ENCODE measurements at regions not wholly inside any gene's neighbourhood (a gene's known extent, or its start where the extent isn't known, plus 50 kb on each side); places are given as distances from the start of the nearest gene placed in this dataset.
"Not testable (repeated sequence)": the region's sequence is repeated elsewhere in the genome, so short reads cannot be mapped to it uniquely, and the experiment has no call there.

DNA sequence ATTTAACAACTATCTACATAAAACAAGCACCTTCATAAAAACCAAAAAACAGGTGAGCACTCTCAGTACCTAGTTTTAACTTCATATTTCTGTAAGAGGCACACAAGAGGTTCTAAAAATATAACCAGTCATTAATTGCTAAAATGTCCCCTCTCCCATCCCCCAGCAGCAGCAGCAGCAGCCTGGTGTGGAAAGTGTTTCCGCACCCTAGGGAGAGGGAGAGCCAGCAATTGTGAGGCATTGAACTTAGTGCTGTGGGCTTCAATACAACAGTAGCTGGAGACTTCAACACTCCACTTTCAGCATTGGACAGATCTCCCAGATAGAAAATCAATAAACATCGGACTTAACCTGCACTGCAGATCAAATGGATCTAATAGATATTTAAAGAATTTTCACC lies 1158.5 kb downstream of the JRKL start:
- no peak for DNase-seq
- Histone ChIP-seq H3K9me3 (no peaks in the 10 kb centered on the region), H3K27me3 (no peaks in the 10 kb centered on the region), H3K36me3 (no peaks in the 10 kb centered on the region), H3K4me3 (no peak overlapping the region)

DNA sequence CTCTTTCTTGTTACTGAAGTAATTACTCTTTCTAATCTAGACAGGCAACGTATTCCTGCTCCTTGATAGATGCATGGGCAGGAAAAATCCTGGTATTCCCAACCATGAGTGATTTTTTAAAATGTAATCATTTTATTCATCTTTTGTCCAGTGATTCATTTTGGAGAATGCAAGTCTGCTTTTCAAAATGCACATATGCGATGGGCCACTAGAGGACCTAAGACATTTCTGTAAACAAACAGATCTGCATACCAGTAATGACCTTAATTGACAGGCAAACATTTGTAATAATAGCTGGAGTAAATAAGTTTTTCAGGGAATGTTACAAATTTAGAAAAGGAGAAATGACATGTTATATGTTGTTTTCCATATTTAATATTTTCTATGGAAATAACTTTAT lies 1167.6 kb downstream of the JRKL start:
- Histone ChIP-seq H3K4me3 (no peak overlapping the region), H3K9me3 (no peaks in the 10 kb centered on the region)
- DNase-seq = no peak

DNA sequence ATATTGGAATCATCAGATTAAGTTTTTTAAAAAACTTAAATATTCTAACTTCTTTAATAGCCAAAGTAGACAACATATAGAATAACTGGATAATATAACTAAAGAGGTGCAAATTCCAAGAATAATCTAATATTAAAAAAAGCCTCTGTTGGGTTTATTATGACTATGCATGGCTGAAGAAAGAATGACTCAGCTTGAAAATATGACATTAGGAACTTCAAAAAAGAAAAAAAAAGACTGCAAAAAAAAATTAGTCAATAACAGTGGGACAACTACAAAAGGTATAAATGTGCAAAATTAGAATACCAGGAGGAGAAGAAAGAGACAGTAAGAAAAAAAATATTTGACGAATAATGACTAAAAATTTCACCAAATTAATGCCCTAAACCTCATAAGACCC lies 1178.0 kb downstream of the JRKL start:
- Histone ChIP-seq H3K27me3 (no peaks in the 10 kb centered on the region), H3K9me3 (no peaks in the 10 kb centered on the region), H3K4me3 (no peak overlapping the region), H3K36me3 (no peaks in the 10 kb centered on the region)
- DNase-seq = no peak

More for the DNA sequence above, 1167.6 kb downstream of the JRKL start:
- Histone ChIP-seq H3K27me3 (no peaks in the 10 kb centered on the region), H3K36me3 (no peaks in the 10 kb centered on the region)

- H3K36me3 ChIP-seq = no peaks in the 10 kb centered on the region
- H3K9me3 ChIP-seq = no peaks in the 10 kb centered on the region
- H3K27me3 ChIP-seq = no peaks in the 10 kb centered on the region
- no peak overlapping the region for H3K4me3 ChIP-seq
- DNase-seq = no peak
These were observed 1180.8 kb downstream of the JRKL start for GRCh38 chr11:97570636-97571035.

DNA sequence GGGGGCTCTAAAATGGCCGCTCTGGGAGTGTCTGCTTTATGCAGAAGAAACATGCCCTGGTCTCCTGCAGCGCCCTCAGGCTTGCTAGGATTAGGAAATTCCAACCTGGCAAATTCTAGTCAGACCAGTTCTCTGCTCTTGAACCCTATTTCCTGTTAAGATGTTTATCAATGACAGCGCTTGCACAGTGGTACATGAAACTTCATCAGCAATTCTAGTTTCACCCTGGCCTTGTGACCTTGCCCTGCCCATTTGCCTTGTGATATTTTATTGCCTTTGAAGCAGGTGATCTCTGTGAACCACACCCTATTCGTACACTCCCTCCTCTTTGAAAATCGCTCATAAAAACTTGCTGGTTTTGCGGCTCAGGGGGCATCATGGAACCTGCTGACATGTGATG lies 1184.0 kb downstream of the JRKL start:
- not testable (repeated sequence) for H3K9me3 ChIP-seq, H3K4me3 ChIP-seq, H3K36me3 ChIP-seq, H3K27me3 ChIP-seq, DNase-seq

- DNase-seq = no peak
- H3K27me3 ChIP-seq = no peaks in the 10 kb centered on the region
- H3K36me3 ChIP-seq = no peaks in the 10 kb centered on the region
- no peaks in the 10 kb centered on the region for H3K9me3 ChIP-seq
- H3K4me3 ChIP-seq = no peak overlapping the region
These were observed 1185.3 kb downstream of the JRKL start for GRCh38 chr11:97574976-97575665.

- H3K36me3 ChIP-seq = no peaks in the 10 kb centered on the region
- no peaks in the 10 kb centered on the region for H3K9me3 ChIP-seq
- H3K4me3 ChIP-seq = no peak overlapping the region
- no peaks in the 10 kb centered on the region for H3K27me3 ChIP-seq
- DNase-seq = no peak
These were observed 1217.6 kb downstream of the JRKL start for GRCh38 chr11:97607291-97608000.

- Histone ChIP-seq H3K9me3 (no peaks in the 10 kb centered on the region), H3K27me3 (no peaks in the 10 kb centered on the region), H3K36me3 (no peaks in the 10 kb centered on the region), H3K4me3 (no peak overlapping the region)
- no peak for DNase-seq
These were observed 1220.2 kb downstream of the JRKL start for GRCh38 chr11:97610000-97610399.

GRCh38 chr11:97610854-97611253 lies 1221.0 kb downstream of the JRKL start:
- DNase-seq = no peak
- H3K9me3 ChIP-seq = no peaks in the 10 kb centered on the region
- no peaks in the 10 kb centered on the region for H3K27me3 ChIP-seq
- no peak overlapping the region for H3K4me3 ChIP-seq
- no peaks in the 10 kb centered on the region for H3K36me3 ChIP-seq

GRCh38 chr11:97611345-97611744 lies 1221.5 kb downstream of the JRKL start:
- H3K4me3 ChIP-seq = no peak overlapping the region
- no peak for DNase-seq
- no peaks in the 10 kb centered on the region for H3K27me3 ChIP-seq
- no peaks in the 10 kb centered on the region for H3K9me3 ChIP-seq
- H3K36me3 ChIP-seq = no peaks in the 10 kb centered on the region

DNA sequence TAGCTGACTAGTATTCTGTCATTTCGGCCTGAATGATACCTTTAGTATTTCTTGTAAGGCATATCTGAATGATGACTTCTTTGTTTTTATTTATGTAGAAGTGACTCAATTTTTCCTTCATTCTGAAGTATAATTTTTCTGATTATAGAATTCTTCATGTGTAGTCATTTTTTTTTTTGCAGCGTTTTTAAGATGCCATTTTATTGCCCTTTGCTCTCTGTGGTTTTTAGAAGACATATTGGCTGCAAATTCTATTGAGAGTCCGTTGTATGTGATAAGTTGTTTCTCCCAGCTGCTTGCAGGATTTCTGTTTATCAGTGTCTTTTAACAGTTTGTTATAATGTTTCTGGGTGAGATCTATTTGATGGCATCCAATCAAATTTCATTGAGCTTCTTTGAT lies 1224.8 kb downstream of the JRKL start:
- no peaks in the 10 kb centered on the region for H3K36me3 ChIP-seq
- no peaks in the 10 kb centered on the region for H3K27me3 ChIP-seq
- no peak for DNase-seq
- no peaks in the 10 kb centered on the region for H3K9me3 ChIP-seq
- no peak overlapping the region for H3K4me3 ChIP-seq

GRCh38 chr11:97615546-97615945 lies 1225.7 kb downstream of the JRKL start:
- Histone ChIP-seq H3K9me3 (no peaks in the 10 kb centered on the region), H3K27me3 (no peaks in the 10 kb centered on the region), H3K36me3 (no peaks in the 10 kb centered on the region), H3K4me3 (no peak overlapping the region)
- no peak for DNase-seq

DNA sequence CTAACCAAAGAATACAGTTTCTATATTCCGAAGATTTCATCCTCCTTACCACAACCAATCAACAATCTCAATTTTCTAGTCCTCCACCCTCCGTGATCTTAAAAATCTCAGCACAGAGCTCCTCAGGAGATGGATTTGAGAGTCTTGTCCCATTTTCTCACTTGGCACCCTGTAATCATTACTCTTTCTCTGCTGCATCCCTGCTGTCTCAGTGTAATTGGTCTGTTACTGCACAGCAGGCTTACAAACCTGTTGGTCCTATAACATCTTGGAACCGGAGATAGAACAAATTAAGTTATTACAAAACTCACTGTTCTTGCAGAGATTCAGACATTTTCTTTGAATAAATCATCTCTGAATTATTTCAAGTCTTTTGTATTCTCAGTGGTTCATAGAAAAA lies 1227.2 kb downstream of the JRKL start:
- no peak overlapping the region for H3K4me3 ChIP-seq
- no peak for DNase-seq

DNA sequence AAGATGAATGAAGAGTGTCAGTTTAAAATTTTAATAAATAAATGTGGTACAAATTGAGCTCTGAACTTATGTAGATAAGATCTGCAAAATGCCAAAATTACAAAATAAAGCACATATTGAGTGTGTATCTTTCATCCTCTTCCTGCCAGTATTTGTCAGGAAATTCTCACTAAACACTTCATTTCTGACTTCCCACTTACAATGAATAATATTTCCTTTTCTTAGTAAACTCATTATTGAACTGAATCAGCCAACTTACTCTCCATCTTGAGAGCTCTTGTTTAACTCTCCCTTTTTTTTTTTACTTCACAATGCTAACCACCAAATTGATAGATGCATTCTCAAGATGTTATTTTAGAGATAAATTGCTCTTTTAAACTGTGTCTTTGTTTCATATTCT lies 1230.2 kb downstream of the JRKL start:
- Histone ChIP-seq H3K27me3 (no peaks in the 10 kb centered on the region), H3K4me3 (no peak overlapping the region), H3K9me3 (no peaks in the 10 kb centered on the region), H3K36me3 (no peaks in the 10 kb centered on the region)
- DNase-seq = no peak

More for the DNA sequence above, 1227.2 kb downstream of the JRKL start:
- H3K36me3 ChIP-seq = no peaks in the 10 kb centered on the region
- no peaks in the 10 kb centered on the region for H3K27me3 ChIP-seq
- no peaks in the 10 kb centered on the region for H3K9me3 ChIP-seq

DNA sequence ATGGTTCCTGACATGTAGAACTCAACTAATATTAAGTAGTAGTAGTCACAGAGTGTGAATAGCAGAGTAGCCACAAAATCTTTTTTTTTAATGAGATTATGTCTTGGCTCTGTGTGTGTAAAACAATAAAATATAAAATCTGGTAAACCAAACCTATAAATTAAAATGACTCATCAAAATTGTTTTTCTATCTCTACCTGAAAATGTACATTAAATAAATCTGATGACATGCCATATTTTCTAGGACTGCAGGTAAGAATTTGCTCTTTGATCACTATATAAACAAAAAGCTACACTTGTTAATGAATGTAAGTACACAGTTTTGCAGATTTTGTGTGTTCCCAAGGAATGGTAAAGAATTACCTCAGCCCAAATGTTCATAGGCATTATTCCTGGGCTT lies 1231.5 kb downstream of the JRKL start:
- no peaks in the 10 kb centered on the region for H3K27me3 ChIP-seq
- H3K4me3 ChIP-seq = no peak overlapping the region
- no peaks in the 10 kb centered on the region for H3K36me3 ChIP-seq
- H3K9me3 ChIP-seq = no peaks in the 10 kb centered on the region
- DNase-seq = no peak

- no peaks in the 10 kb centered on the region for H3K9me3 ChIP-seq
- no peak for DNase-seq
- H3K36me3 ChIP-seq = no peaks in the 10 kb centered on the region
- no peak overlapping the region for H3K4me3 ChIP-seq
- no peaks in the 10 kb centered on the region for H3K27me3 ChIP-seq
These were observed 1233.0 kb downstream of the JRKL start for GRCh38 chr11:97622795-97623194.

- H3K36me3 ChIP-seq, H3K4me3 ChIP-seq, DNase-seq, H3K27me3 ChIP-seq, H3K9me3 ChIP-seq: not testable (repeated sequence)
These were observed 1246.9 kb downstream of the JRKL start for GRCh38 chr11:97636741-97637140.

GRCh38 chr11:97637701-97638100 lies 1247.9 kb downstream of the JRKL start:
- Histone ChIP-seq H3K27me3 (no peaks in the 10 kb centered on the region), H3K4me3 (no peak overlapping the region), H3K36me3 (no peaks in the 10 kb centered on the region), H3K9me3 (no peaks in the 10 kb centered on the region)
- DNase-seq = no peak
